ENCODE measurements at regions not wholly inside any gene's neighbourhood (a gene's known extent, or its start where the extent isn't known, plus 50 kb on each side); places are given as distances from the start of the nearest gene placed in this dataset.
"Not testable (repeated sequence)": the region's sequence is repeated elsewhere in the genome, so short reads cannot be mapped to it uniquely, and the experiment has no call there.

GRCh38 chr5:94021246-94021645 lies 279.8 kb upstream of the POU5F2 start:
- POLR2A ChIA-PET, result no interaction called here
- no peaks in the 10 kb centered on the region for H3K4me1 Mint-ChIP-seq (ENCODE audit: low read depth)
- no peak overlapping the region for H3K27ac Mint-ChIP-seq
- CTCF ChIA-PET, result no interaction called here
- peaks cover 6% of the 10 kb centered on the region for H3K9me3 Mint-ChIP-seq (ENCODE audit: insufficient read depth)
- H3K27me3 Mint-ChIP-seq (ENCODE audit: low read depth), result no peaks in the 10 kb centered on the region
- H3K4me3 Mint-ChIP-seq, result no peak overlapping the region
- peaks cover 48% of the 10 kb centered on the region for H3K36me3 Mint-ChIP-seq (ENCODE audit: low read depth)
- ATAC-seq, result no peak
- DNase-seq, result no peak

DNA sequence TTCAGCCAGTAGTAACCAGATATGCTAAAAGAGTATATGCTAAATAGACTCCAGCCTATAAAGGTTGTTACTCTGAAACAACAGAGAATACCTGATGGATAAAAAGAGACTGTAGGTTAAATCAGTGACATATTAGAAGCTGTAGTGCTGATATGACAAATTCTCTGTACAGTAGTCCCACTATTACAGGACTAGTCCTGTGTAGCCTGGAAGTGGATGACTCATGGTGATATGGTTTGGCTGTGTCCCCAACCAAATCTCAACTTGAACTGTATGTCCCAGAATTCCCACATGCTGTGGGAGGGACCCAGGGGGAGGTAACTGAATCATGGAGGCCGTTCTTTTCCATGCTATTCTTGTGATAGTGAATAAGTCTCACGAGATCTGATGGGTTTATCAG lies 276.2 kb upstream of the POU5F2 start:
- Mint-ChIP-seq H3K4me3 (no peak overlapping the region), H3K4me1 (ENCODE audit: low read depth) (no peaks in the 10 kb centered on the region), H3K9me3 (ENCODE audit: insufficient read depth) (peaks cover 28% of the 10 kb centered on the region), H3K36me3 (ENCODE audit: low read depth) (peaks cover 65% of the 10 kb centered on the region), H3K27me3 (ENCODE audit: low read depth) (no peaks in the 10 kb centered on the region), H3K27ac (no peak overlapping the region)
- ChIA-PET POLR2A (no interaction called here), CTCF (no interaction called here)
- ATAC-seq, result no peak
- no peak for DNase-seq

- Mint-ChIP-seq H3K27ac (no peak overlapping the region), H3K4me3 (no peak overlapping the region), H3K9me3 (ENCODE audit: insufficient read depth) (peaks cover 18% of the 10 kb centered on the region), H3K4me1 (ENCODE audit: low read depth) (no peaks in the 10 kb centered on the region), H3K36me3 (ENCODE audit: low read depth) (peaks cover 34% of the 10 kb centered on the region), H3K27me3 (ENCODE audit: low read depth) (no peaks in the 10 kb centered on the region)
- POLR2A ChIA-PET, result no interaction called here
- CTCF ChIA-PET, result no interaction called here
- DNase-seq, result no peak
- no peak for ATAC-seq
Observed at GRCh38 chr5:94010814-94011213, 269.4 kb upstream of the POU5F2 start.

- Mint-ChIP-seq H3K27ac (no peak overlapping the region), H3K36me3 (ENCODE audit: low read depth) (peaks cover 22% of the 10 kb centered on the region), H3K4me3 (no peak overlapping the region), H3K4me1 (ENCODE audit: low read depth) (no peaks in the 10 kb centered on the region), H3K27me3 (ENCODE audit: low read depth) (no peaks in the 10 kb centered on the region), H3K9me3 (ENCODE audit: insufficient read depth) (peaks cover 2% of the 10 kb centered on the region)
- ATAC-seq (no peak), DNase-seq (no peak)
- POLR2A ChIA-PET, result no interaction called here
- CTCF ChIA-PET, result no interaction called here
Observed at GRCh38 chr5:94009161-94009560, 267.8 kb upstream of the POU5F2 start.

GRCh38 chr5:93998951-93999455 lies 257.6 kb upstream of the POU5F2 start:
- no peak overlapping the region for H3K27ac Mint-ChIP-seq
- H3K36me3 Mint-ChIP-seq (ENCODE audit: low read depth), result peaks cover 8% of the 10 kb centered on the region
- peaks cover 9% of the 10 kb centered on the region for H3K9me3 Mint-ChIP-seq (ENCODE audit: insufficient read depth)
- DNase-seq (no peak), ATAC-seq (no peak)
- POLR2A ChIA-PET, result no interaction called here
- no peak overlapping the region for H3K4me3 Mint-ChIP-seq
- H3K27me3 Mint-ChIP-seq (ENCODE audit: low read depth), result no peaks in the 10 kb centered on the region
- CTCF ChIA-PET, result no interaction called here
- peaks cover 3% of the 10 kb centered on the region for H3K4me1 Mint-ChIP-seq (ENCODE audit: low read depth)

DNA sequence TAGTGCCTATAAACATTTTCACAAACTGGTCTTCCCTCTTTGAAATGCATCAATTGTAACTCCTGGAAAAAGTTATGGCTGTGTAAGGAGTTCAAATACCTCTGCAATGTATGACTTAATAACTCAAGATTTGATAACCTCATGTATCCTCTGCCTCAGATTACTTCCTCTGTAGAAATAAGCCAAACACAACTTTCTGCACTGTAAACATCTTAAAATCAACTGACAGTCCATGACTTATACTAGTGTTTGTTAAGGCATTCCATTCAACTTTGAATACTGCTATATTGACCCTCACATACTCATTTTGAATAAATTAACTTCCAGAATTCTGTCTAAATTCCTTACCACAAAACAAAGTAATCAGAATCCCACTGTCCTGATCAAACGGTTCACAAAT lies 256.2 kb upstream of the POU5F2 start:
- ChIA-PET POLR2A (no interaction called here), CTCF (no interaction called here)
- peaks cover 3% of the 10 kb centered on the region for H3K4me1 Mint-ChIP-seq (ENCODE audit: low read depth)
- peaks cover 9% of the 10 kb centered on the region for H3K9me3 Mint-ChIP-seq (ENCODE audit: insufficient read depth)
- DNase-seq (no peak), ATAC-seq (no peak)
- H3K27ac Mint-ChIP-seq, result no peak overlapping the region
- peaks cover 10% of the 10 kb centered on the region for H3K36me3 Mint-ChIP-seq (ENCODE audit: low read depth)
- H3K4me3 Mint-ChIP-seq, result no peak overlapping the region
- no peaks in the 10 kb centered on the region for H3K27me3 Mint-ChIP-seq (ENCODE audit: low read depth)

DNA sequence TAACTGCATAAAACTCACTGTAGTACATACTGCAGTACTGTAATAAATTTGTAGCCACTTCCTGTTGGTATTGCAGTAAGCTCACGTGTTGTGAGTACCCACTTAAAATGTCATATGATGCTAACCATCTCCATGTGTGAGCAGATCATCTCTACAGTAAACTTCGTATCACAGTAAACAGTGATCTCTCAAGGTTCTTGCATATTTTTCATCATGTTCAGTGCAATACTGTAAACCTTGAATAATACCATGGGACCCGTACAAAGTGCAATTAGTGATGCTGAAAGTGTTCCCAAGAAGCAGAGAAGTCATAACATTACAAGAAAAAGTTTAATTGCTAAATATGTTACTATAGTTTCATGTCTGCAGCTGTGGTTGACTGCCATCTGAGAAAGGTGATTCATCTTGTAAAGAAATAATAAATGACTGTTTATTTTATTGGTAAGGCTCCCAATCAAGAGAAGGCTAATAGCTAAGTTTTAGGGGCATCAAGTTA lies 253.8 kb upstream of the POU5F2 start:
- peaks cover 5% of the 10 kb centered on the region for H3K36me3 Mint-ChIP-seq (ENCODE audit: low read depth)
- H3K27me3 Mint-ChIP-seq (ENCODE audit: low read depth), result no peaks in the 10 kb centered on the region
- ChIA-PET CTCF (no interaction called here), POLR2A (no interaction called here)
- no peak overlapping the region for H3K27ac Mint-ChIP-seq
- no peak for ATAC-seq
- DNase-seq, result no peak
- no peaks in the 10 kb centered on the region for H3K9me3 Mint-ChIP-seq (ENCODE audit: insufficient read depth)
- no peak overlapping the region for H3K4me3 Mint-ChIP-seq
- peaks cover 3% of the 10 kb centered on the region for H3K4me1 Mint-ChIP-seq (ENCODE audit: low read depth)

DNA sequence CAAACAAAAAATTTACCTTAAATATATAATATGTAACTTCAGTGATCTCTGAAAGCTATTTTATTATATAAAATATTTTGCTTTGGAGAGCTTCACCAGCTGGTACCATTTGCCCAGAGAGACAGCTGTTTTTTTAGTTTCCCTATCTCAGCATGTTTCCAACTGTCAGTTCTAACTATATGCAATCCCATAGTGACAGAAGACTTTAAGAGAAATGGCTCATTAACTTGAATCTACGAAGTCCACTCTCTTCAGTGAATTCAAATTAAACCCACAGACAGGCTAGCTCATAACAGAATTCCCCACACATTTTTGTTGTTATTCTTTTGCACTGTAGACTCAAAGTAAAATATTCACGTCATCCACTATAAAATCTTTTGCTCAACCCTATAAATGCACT lies 251.8 kb upstream of the POU5F2 start:
- H3K4me3 Mint-ChIP-seq, result no peak overlapping the region
- DNase-seq (no peak), ATAC-seq (no peak)
- H3K27me3 Mint-ChIP-seq (ENCODE audit: low read depth), result no peaks in the 10 kb centered on the region
- H3K27ac Mint-ChIP-seq, result no peak overlapping the region
- peaks cover 7% of the 10 kb centered on the region for H3K36me3 Mint-ChIP-seq (ENCODE audit: low read depth)
- CTCF ChIA-PET, result no interaction called here
- POLR2A ChIA-PET, result no interaction called here
- no peaks in the 10 kb centered on the region for H3K9me3 Mint-ChIP-seq (ENCODE audit: insufficient read depth)
- peaks cover 3% of the 10 kb centered on the region for H3K4me1 Mint-ChIP-seq (ENCODE audit: low read depth)

DNA sequence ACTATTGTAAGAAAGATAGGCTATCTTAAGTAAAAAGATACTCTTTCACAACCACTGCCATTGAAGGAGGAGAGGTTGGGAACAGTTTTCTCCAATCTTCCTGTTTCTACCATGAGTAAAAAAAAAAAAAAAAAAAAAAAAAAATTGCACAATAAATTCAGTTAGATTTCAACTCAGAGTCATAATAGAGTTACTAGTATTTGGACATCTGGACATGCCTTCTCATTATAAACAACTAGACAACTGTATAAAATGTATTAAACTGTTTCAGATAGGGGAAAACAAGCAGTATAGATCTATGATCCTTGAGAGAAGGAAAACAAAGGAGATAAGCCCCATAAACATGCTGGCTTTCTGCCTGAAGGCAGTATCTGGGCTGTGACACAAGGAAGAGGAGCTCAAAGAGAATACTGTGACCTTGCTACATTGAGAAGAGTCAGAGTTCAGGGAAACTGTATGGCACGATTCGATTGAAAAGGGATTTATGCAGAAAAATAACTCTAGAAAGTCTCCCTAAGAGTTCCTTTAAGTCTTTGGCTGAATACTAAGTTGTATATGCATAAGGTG lies 249.2 kb upstream of the POU5F2 start:
- ChIA-PET CTCF (no interaction called here), POLR2A (no interaction called here)
- no peak for DNase-seq
- H3K27me3 Mint-ChIP-seq (ENCODE audit: low read depth), result no peaks in the 10 kb centered on the region
- H3K9me3 Mint-ChIP-seq (ENCODE audit: insufficient read depth), result no peaks in the 10 kb centered on the region
- H3K4me1 Mint-ChIP-seq (ENCODE audit: low read depth), result peaks cover 3% of the 10 kb centered on the region
- ATAC-seq, result no peak
- no peak overlapping the region for H3K27ac Mint-ChIP-seq
- peaks cover 8% of the 10 kb centered on the region for H3K36me3 Mint-ChIP-seq (ENCODE audit: low read depth)
- H3K4me3 Mint-ChIP-seq, result no peak overlapping the region

- H3K9me3 Mint-ChIP-seq (ENCODE audit: insufficient read depth); H3K4me3 Mint-ChIP-seq; DNase-seq; CTCF ChIA-PET; H3K27me3 Mint-ChIP-seq (ENCODE audit: low read depth); ATAC-seq; H3K36me3 Mint-ChIP-seq (ENCODE audit: low read depth); H3K4me1 Mint-ChIP-seq (ENCODE audit: low read depth); POLR2A ChIA-PET; H3K27ac Mint-ChIP-seq: not testable (repeated sequence)
Observed at GRCh38 chr5:93985940-93986570, 244.7 kb upstream of the POU5F2 start.

DNA sequence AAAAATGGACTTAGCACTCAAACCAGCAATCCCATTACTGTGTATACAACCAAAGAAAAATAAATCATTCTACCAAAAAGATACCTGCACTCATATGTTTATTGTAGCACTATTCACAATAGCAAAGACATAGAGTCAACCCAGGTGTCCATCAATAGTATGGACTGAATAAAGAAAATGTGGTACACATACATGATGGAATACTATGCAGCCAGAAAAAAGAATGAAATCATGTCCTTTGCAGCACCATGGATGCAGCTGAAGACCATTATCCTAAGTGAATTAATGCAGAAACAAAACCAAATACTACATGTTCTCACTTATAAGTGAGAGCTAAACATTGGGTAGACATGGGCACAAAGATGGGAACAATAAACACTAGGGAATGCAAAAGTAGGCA lies 236.8 kb upstream of the POU5F2 start:
- ATAC-seq (no peak), DNase-seq (no peak)
- Mint-ChIP-seq H3K9me3 (ENCODE audit: insufficient read depth) (peaks cover 44% of the 10 kb centered on the region), H3K36me3 (ENCODE audit: low read depth) (peaks cover 27% of the 10 kb centered on the region), H3K4me1 (ENCODE audit: low read depth) (no peaks in the 10 kb centered on the region), H3K27ac (no peak overlapping the region), H3K27me3 (ENCODE audit: low read depth) (no peaks in the 10 kb centered on the region), H3K4me3 (no peak overlapping the region)
- POLR2A ChIA-PET, result no interaction called here
- CTCF ChIA-PET, result no interaction called here

- DNase-seq (no peak), ATAC-seq (no peak)
- H3K9me3 Mint-ChIP-seq (ENCODE audit: insufficient read depth), result peaks cover 6% of the 10 kb centered on the region
- peaks cover 7% of the 10 kb centered on the region for H3K36me3 Mint-ChIP-seq (ENCODE audit: low read depth)
- ChIA-PET POLR2A (no interaction called here), CTCF (no interaction called here)
- H3K27ac Mint-ChIP-seq, result no peak overlapping the region
- no peaks in the 10 kb centered on the region for H3K27me3 Mint-ChIP-seq (ENCODE audit: low read depth)
- no peak overlapping the region for H3K4me3 Mint-ChIP-seq
- H3K4me1 Mint-ChIP-seq (ENCODE audit: low read depth), result no peaks in the 10 kb centered on the region
Observed at GRCh38 chr5:93967923-93968322, 226.5 kb upstream of the POU5F2 start.

DNA sequence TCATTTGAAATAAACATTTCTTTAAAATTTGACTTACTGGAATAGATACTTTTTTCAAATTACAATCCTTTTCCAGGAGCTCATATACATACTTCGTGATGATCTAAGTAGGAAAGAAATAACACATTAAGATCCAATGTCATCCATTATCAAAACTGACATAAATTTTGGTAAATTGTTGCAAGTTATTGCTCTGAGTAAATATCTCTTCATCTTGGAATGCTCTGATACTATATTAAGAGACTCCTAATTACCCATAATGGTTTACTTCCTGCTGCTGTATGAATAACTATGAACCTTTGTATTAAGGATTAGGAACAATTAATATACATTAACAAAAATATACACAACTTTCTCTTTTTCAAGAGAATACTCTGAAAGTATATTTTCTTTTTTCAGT lies 223.0 kb upstream of the POU5F2 start:
- POLR2A ChIA-PET, result no interaction called here
- CTCF ChIA-PET, result no interaction called here

More for the DNA sequence above, 223.0 kb upstream of the POU5F2 start:
- peaks cover 2% of the 10 kb centered on the region for H3K9me3 Mint-ChIP-seq (ENCODE audit: insufficient read depth)
- H3K4me1 Mint-ChIP-seq (ENCODE audit: low read depth), result no peaks in the 10 kb centered on the region
- H3K27ac Mint-ChIP-seq, result no peak overlapping the region
- no peak for DNase-seq
- no peak overlapping the region for H3K4me3 Mint-ChIP-seq
- peaks cover 8% of the 10 kb centered on the region for H3K36me3 Mint-ChIP-seq (ENCODE audit: low read depth)
- H3K27me3 Mint-ChIP-seq (ENCODE audit: low read depth), result no peaks in the 10 kb centered on the region
- no peak for ATAC-seq
